Transverse colon (tissue), 4 donors: ENCODE measurements at regions not wholly inside any gene's neighbourhood (a gene's known extent, or its start where the extent isn't known, plus 50 kb on each side); places are given as distances from the start of the nearest gene placed in this dataset.

ENCODE experiments used
- EP300 ChIP-seq: sonication (generic); formaldehyde crosslinking; IDR thresholded peaks from one replicate; pipeline ENCODE4 v1.6.1; 2017; ENCODE audit warnings: antibody characterized with exemption, low read depth
- POLR2AphosphoS5 ChIP-seq, 3 donors: sonication (generic); formaldehyde crosslinking; IDR thresholded peaks; one replicate each; pipeline ENCODE4 v1.6.1; 2016; ENCODE audit warnings: antibody characterized with exemption in 3 of 3
- TF ChIP-seq, protein P1 (sequence below), 5 experiments: fragments of 200-600 bp in 3 of 5; fragments of 450-650 bp in 2 of 5; sonication (generic) in 3 of 5; IDR thresholded peaks; 1 replicate in 2 of 5; 2 replicates in 3 of 5; pipeline ENCODE4 v1.5.1; 2016 to 2017; ENCODE audit warnings: antibody characterized with exemption in 5 of 5, inconsistent platforms in 3 of 5, mild to moderate bottlenecking in 2 of 5, moderate library complexity in 1 of 5

DNA sequence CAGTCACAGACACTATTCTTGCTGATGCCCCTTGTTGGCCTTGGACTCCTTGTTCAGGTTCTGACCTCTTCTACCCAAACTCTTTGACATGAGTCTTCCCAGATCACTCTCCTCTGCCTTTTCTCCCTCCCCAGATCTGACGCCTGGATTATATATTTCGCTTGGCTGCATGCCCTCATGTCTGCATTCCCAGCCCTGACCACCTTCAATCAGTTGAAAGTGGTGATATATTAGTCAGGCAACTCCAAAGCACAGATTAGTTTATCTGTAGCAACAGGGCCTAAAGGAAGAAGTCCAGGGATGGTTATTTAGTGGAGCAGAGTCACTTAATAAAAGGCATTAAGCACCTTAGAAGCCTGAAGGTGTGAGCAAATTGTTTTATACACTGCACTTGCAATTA is 110.0 kb upstream of the GUCA2B start:
- TF ChIP-seq, protein P1, sequence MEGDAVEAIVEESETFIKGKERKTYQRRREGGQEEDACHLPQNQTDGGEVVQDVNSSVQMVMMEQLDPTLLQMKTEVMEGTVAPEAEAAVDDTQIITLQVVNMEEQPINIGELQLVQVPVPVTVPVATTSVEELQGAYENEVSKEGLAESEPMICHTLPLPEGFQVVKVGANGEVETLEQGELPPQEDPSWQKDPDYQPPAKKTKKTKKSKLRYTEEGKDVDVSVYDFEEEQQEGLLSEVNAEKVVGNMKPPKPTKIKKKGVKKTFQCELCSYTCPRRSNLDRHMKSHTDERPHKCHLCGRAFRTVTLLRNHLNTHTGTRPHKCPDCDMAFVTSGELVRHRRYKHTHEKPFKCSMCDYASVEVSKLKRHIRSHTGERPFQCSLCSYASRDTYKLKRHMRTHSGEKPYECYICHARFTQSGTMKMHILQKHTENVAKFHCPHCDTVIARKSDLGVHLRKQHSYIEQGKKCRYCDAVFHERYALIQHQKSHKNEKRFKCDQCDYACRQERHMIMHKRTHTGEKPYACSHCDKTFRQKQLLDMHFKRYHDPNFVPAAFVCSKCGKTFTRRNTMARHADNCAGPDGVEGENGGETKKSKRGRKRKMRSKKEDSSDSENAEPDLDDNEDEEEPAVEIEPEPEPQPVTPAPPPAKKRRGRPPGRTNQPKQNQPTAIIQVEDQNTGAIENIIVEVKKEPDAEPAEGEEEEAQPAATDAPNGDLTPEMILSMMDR (IDR thresholded peaks at IDR 0.05): no peak
- no peak for TF ChIP-seq POLR2AphosphoS5 (IDR thresholded peaks at IDR 0.05)
- TF ChIP-seq EP300: no peak
